ENCODE measurements at regions not wholly inside any gene's neighbourhood (a gene's known extent, or its start where the extent isn't known, plus 50 kb on each side); places are given as distances from the start of the nearest gene placed in this dataset.
A peak's percentile ranks its signal among the peaks of the same experiment; 100 is the strongest.
"Not testable (repeated sequence)": the region's sequence is repeated elsewhere in the genome, so short reads cannot be mapped to it uniquely, and the experiment has no call there.

- no peak for DNase-seq (ENCODE audit: low spot score)
Observed at GRCh38 chr22:49676783-49677494, 150.7 kb downstream of the BRD1 start.

DNA sequence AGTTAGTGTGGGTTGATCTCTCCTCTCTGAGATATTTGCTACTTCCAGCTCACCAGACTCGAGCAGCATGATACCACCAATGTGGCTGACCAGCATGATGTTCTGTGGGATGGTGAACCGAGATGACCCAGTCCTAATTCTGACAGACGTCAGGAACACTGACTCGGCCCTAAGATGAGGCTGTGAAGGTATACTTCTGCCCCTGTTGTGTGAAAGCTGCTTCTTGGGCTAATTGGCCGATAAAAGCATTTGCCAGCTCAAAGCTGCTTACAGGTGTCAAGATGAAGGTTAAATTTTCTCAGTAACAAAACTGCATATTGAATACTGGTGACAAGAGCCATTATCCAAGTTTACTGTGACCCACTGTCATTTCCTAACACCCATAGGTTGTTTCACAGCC is 151.4 kb downstream of the BRD1 start:
- peak; percentile 3 for DNase-seq (ENCODE audit: low spot score)

GRCh38 chr22:49674479-49675050 is 153.1 kb downstream of the BRD1 start:
- peak; percentile 3 for DNase-seq (ENCODE audit: low spot score)

DNA sequence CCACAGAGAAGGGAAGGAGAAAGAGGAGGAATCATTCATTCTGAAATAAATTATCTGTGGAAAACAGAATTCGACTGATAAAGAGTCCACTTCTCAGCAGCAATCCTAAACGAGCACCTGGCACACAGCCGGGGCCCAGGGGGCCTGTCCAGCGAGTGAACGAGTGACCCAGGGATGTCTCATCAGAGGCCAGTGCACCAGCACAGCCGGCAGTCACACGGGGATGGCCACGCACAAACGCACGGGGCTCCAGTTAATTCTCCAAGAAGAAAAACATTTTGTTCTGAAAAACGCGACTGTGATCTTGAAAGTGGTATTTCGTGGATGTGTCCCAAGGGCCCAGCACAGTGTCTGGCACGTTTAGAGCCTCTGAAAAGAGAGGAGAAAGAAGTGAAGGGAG is 154.6 kb downstream of the BRD1 start:
- no peak for DNase-seq (ENCODE audit: low spot score)

GRCh38 chr22:49672014-49672516 is 155.6 kb downstream of the BRD1 start:
- no peak for DNase-seq (ENCODE audit: low spot score)

- DNase-seq (ENCODE audit: low spot score), result no peak
Observed at GRCh38 chr22:49671331-49672013, 156.2 kb downstream of the BRD1 start.

GRCh38 chr22:49670456-49671330 is 157.0 kb downstream of the BRD1 start:
- DNase-seq (ENCODE audit: low spot score), result peak; percentile 62

DNA sequence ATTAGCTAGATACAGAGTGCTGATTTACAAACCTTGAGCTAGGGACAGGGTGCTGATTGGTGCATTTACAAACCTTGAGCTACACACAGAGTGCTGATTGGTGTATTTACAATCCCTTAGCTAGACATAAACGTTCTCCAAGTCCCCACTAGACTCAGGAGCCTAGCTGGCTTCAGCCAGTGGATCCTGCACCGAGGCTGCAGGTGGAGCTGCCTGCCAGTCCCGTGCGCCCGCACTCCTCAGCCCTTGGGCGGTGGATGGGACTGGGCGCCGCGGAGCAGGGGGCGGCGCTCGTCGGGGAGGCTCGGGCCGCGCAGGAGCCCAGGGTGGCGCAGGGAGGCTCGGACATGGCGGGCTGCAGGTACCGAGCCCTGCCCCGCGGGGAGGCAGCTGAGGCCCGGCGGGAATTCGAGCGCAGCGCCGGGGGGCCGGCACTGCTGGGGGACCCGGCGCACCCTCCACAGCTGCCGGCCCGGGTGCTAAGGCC is 157.7 kb downstream of the BRD1 start:
- not testable (repeated sequence) for DNase-seq (ENCODE audit: low spot score)

GRCh38 chr22:49669427-49669968 is 158.2 kb downstream of the BRD1 start:
- not testable (repeated sequence) for DNase-seq (ENCODE audit: low spot score)

- no peak for DNase-seq (ENCODE audit: low spot score)
Observed at GRCh38 chr22:49668402-49668801, 159.3 kb downstream of the BRD1 start.

- DNase-seq (ENCODE audit: low spot score), result no peak
Observed at GRCh38 chr22:49667236-49667635, 160.4 kb downstream of the BRD1 start.

- DNase-seq (ENCODE audit: low spot score), result no peak
Observed at GRCh38 chr22:49666146-49666809, 161.4 kb downstream of the BRD1 start.

GRCh38 chr22:49664891-49665290 is 162.8 kb downstream of the BRD1 start:
- DNase-seq (ENCODE audit: low spot score), result no peak

- DNase-seq (ENCODE audit: low spot score), result no peak
Observed at GRCh38 chr22:49664371-49664881, 163.2 kb downstream of the BRD1 start.

DNA sequence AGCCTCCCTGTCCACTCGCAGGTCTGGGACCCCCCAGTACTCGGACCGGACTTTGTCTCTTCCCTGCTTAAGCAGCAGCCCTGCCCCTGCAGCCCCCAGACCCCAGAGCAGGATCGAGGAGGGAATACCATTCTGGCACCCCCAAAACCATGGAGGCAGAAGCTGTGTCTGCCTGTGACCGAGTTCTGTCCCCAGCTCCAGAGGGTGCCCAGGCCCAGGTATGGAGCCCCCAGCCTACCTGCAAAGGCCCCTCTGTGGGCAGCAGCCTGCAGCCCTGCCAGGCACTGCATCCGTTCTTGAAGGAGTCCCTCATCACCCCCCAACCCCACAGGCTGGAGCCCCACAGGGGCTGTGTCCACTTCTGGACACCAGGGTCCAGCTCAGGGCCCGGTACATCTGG is 163.8 kb downstream of the BRD1 start:
- no peak for DNase-seq (ENCODE audit: low spot score)

DNA sequence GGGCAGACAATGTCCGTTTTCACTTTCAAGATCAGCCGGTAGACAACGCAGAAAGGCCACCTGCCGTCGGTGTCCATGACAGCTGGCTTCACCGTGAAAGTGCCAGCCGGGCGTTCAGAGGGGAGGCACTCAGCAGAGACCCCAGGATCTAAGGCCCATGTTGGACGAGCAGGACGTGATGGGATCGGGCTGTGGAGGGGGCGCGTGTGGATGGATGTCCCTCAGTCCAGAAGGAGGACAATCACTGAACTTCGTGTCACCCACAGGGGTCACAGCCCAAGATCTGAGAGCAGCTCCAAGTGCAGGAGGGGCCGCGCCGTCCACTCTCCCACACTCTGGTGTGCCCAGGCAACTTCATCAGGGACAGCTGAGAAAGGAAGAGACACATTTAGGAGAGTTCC is 164.4 kb downstream of the BRD1 start:
- DNase-seq (ENCODE audit: low spot score), result no peak

GRCh38 chr22:49662681-49663080 is 165.0 kb downstream of the BRD1 start:
- DNase-seq (ENCODE audit: low spot score), result no peak

DNA sequence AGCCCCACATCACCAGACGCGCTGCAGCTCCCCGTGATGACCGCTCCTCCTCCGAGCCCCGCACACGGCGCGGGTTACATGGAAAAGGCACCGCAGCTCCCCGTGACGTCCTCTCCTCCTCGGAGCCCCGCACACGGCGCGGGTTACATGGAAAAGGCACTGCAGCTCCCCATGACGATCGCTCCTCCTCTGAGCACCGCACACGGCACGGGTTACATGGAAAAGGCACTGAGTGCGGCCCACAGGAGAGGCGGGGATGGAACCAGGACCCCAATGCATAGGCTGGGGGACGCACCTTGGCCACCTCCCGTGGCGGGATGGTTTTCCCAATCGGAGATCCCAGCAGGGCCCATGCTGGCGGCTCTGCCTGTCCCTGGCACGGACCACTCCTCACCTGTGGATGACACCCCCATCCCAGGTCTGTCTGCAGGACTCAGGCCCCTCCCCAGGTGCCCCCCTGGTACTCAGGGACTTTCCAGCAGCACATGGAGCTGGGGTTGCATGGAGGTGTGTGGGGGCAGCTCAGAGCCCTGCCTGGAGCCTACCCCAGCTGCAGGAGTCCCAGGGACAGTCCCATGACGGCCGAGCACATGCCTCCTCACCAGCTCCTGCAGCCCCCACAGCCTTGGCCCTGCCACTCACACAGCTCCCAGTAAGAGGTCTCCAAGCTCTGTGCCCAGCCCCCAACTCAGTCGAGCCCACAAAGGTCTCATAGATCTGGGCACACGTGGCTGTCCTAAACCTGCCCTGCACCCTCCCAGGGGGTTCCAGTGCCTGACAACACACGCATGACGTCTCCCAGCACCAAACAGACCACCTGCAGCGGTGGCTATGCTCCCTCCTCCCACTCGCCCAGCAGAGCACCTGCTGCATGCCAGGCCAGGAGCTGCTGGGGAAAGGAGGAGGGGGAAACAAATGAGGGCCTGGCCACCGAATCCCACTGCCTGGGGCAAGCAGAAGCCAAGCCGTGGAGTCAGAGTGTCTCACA is 166.6 kb downstream of the BRD1 start:
- DNase-seq (ENCODE audit: low spot score), result no peak

- DNase-seq (ENCODE audit: low spot score), result no peak
Observed at GRCh38 chr22:49660321-49660720, 167.4 kb downstream of the BRD1 start.

DNA sequence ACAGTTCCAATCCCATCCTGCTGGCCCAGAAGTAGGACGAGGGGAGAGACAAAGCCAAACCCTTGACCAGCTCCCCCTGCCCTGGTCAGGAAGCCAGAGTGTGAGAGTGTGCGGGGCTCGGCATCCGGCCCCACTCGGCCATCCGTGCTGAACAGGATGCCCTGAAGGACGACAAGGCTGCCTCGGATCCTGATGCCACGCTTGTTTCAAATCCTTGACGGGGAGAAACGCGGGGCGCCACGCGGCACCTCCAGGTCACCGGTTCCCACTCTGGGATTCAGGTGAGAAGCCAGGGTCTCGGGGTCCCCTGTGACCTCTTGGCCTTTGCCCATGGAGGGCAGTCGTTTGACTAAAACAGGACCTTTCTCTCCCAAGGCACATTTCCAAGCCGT is 167.8 kb downstream of the BRD1 start:
- DNase-seq (ENCODE audit: low spot score), result no peak

Measured in iPS-NIHi11 (cell line).